ENCODE measurements at regions not wholly inside any gene's neighbourhood (a gene's known extent, or its start where the extent isn't known, plus 50 kb on each side); places are given as distances from the start of the nearest gene placed in this dataset.

DNA sequence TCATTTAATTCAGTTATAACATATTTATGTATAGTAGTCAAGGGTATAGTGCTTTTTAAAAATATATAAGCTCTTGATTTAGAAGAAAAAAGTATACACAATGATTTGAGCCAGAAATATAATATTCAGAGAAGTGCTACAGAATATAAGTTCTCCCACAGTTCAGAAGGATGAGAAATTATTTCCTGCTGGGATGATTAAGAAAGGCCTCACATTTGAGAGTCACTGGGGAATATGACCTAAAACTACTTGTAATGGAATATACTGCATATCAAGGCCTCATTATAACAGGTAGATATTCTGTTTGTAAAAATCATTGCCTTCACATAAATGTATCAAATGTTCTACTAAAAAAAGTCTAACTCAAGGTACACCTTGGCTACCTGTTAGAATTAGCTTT, 203.5 kb downstream of the MBD2 start:
- DNase-seq (ENCODE audit: low read depth in 2 of 2), result no peak

DNA sequence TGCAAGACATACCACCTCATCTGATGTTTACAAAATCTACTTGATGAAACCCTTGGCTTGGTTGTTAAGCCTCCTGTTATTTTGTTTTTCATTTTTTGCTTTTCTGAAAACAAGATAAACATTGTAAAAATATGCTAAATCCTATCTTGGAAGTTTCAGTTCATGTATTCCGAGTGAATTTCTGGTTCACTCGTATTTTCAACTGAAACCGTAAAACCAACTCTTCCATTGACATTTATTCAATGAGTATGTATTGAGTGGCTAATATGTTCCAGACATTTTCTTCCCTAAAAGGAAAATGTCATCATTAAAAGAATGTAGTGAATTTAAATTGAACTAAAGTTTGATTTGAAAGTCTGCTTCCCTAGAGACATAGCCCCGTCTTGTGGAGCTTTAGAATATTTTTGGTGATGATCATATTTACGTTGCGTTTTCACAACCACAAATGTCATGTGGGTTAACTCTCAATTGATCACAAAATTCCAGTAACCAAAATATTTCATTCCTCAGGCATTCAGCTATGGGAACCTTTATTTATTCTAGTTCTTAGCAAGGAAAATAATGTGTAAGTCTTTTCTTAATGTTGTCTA, 204.2 kb downstream of the MBD2 start:
- DNase-seq (ENCODE audit: low read depth in 2 of 2), result no peak

DNA sequence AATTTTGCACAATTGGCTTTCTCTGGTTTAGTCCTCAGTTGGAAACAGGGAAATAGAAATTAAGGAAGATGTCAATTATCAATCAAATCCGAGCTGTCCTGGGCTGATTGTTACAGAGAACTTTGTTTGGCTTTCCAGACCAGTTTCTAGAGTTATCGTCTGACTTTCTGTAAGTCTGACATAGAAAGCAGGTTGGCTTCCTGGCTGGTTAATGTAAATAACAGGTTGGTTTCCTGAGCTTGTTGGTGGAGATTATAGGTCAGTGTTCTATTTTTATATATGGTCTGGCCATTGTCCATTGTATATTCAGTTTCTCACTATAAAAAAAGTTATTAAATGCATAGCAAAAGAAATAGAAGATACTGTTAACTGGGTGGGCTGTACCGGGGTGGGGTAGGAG, 204.8 kb downstream of the MBD2 start:
- DNase-seq (ENCODE audit: low read depth in 2 of 2), result peak in 1 of 2 donors; percentile 25

GRCh38 chr18:54013452-54013851, 211.0 kb downstream of the MBD2 start:
- DNase-seq (ENCODE audit: low read depth in 2 of 2), result no peak

DNA sequence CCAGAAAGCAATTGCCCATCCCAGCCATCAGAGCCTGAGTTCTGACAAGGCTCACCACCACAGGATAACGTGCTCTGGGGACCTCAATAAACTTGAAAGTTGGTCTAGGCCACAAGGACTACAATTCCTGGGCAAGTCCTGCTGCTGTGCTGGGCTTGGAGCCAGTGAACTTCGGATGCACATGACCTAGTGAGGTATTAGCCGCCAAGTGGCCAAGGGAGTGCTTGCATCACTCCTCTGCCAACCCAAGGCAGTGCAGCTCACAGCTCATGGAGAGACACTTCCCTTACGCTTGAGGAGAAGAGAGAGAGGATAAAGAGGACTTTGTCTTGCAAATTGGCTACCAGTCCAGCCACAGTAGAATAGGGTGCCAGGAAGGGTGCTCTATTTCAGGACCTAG, 219.6 kb downstream of the MBD2 start:
- DNase-seq (ENCODE audit: low read depth in 2 of 2), result no peak

GRCh38 chr18:54003195-54003594, 221.3 kb downstream of the MBD2 start:
- no peak for DNase-seq (ENCODE audit: low read depth in 2 of 2)

DNA sequence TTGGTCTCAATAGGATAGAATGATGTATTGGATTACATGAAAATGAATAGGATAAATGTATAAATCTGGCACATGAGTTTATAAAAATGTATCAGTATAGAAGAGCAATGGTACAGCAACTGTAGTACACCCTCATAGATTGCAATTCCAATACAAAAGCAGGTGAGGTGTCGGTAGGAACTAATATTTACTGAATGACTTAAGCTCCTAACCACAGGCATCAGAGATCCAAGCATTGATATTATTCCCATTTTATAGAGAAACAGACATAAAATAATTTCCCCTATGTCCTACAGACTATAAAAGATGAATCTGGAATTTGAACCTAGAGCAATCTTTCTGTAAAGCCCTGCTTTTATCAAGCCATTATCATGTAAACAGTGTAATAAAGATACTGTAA, 227.4 kb downstream of the MBD2 start:
- DNase-seq (ENCODE audit: low read depth in 2 of 2), result no peak

GRCh38 chr18:53994016-53994415, 230.5 kb downstream of the MBD2 start:
- no peak for DNase-seq (ENCODE audit: low read depth in 2 of 2)

GRCh38 chr18:53991805-53992204, 232.7 kb downstream of the MBD2 start:
- DNase-seq (ENCODE audit: low read depth in 2 of 2), result no peak

DNA sequence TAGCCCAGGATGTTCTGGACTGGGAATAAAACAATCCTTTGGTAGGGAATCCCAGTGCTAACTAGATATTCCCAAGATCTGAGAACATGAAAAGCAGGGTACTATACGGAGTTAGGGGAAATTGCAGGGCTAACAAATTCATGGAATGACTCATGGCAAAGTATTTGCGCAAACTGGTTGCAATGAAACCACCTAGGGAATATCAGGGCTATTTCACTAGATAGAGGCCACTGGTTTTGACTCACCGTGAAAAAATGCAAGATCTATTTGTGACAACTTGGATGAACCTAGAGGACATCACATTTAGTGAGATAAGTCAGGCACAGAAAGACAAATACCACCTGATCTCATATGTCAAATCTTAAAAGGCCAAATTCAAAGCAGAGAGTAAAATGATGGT, 233.3 kb downstream of the MBD2 start:
- DNase-seq (ENCODE audit: low read depth in 2 of 2), result no peak

GRCh38 chr18:53990485-53990884, 234.0 kb downstream of the MBD2 start:
- no peak for DNase-seq (ENCODE audit: low read depth in 2 of 2)

DNA sequence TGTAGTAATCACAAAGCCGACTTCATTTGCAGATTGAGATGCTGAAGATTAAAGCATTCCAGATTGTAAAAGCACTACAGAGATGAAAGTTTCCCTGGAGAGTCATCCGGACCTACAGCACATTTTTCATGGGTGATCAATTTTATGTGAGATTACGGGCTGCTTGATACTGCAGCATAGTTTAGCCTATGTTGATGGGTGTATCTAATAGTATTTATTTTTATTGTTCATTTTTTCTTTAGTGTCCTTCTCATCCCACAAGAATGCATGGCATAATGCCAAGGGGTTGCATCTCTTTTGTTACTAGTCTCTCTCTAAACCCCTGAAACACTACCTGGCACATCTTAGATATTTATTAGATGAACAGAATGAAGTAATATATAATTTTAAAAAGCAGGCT, 240.4 kb downstream of the MBD2 start:
- DNase-seq (ENCODE audit: low read depth in 2 of 2), result no peak

GRCh38 chr18:53971331-53971730, 253.1 kb downstream of the MBD2 start:
- DNase-seq (ENCODE audit: low read depth in 2 of 2), result no peak

- DNase-seq (ENCODE audit: low read depth in 2 of 2), result no peak
Observed at GRCh38 chr18:53952700-53953099, 271.8 kb downstream of the MBD2 start.

DNA sequence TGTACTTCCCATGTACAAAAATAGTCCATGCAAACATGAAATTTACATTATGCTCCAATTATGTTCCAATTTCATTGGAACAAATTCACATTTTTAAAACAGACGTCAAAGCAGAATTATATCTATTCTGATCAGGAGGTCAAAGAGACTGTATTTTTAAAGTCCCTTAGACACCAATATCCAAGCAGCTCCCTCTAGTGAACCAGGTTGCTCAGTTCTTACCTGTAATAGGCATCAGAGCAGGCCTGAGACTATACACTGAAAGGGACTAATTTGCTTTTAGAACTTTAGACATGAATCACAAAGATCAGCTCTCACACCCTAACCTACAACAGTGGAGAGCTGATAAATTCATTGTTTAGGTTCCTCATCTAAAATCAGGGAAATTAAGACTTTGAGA, 273.9 kb downstream of the MBD2 start:
- DNase-seq (ENCODE audit: low read depth in 2 of 2), result no peak

- no peak for DNase-seq (ENCODE audit: low read depth in 2 of 2)
Observed at GRCh38 chr18:53948991-53949390, 275.5 kb downstream of the MBD2 start.

GRCh38 chr18:53947092-53947640, 277.3 kb downstream of the MBD2 start:
- DNase-seq (ENCODE audit: low read depth in 2 of 2), result no peak

DNA sequence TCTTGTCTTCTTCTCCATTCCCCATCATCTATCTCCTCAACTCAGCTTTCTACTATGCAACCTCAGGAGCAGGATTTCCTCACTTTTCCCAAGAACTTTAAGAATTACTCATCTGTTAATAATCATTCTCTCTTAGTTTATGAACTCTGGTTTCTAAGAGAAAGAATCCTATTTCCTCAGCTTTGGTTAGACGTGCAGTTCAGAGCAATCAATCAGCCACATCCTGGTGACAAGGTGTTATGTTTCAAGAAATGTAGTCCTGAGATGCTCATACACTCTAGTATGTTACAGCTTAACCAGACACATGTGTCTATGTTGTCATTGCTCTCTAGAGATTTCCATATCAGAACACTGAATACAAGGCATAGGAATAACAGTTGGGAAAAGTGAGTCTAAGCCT, 277.9 kb downstream of the MBD2 start:
- DNase-seq (ENCODE audit: low read depth in 2 of 2), result no peak

DNA sequence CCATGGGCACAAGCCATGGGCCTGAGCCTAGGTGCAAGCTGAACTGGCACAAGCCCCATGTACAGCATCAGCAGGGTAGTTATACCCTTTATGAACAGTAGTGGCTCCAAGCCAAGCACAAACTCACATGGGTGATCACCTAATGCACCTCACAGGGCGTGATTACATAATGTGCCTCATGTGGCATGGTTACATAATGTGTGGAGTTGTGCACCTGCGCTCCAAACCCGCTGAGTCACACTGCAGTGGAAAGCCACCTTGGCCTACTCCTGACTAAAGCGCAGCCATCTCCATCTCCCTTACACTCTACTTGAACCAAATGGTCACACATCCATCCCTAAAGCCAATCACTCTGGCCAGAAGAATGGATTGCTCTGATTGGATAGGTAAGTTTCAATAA, 279.7 kb downstream of the MBD2 start:
- DNase-seq (ENCODE audit: low read depth in 2 of 2), result no peak

DNA sequence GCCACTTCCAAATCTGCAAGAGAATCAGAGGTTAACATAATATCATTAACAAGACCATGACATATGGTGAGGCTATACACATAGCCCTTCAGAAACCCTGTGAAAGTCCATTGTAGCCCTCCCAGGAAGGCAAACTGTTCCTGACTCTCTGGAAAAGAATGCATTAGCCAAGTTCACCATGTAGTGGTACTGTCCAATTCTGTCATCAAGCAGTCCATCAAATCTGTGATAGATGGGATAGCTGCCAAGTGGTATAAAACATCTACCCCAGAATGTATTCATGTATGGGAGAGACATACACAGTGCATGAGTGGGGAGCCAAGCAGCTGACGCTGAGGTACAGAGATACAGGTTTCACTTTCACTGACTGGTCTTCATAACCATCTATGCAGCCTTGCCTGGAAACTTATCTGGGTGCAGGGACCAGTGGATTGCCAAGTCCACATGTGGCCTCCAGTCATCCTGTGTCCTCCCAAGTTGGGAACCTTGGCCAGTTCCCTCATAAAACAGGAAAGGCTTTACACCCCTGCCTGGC, 281.1 kb downstream of the MBD2 start:
- no peak for DNase-seq (ENCODE audit: low read depth in 2 of 2)

DNA sequence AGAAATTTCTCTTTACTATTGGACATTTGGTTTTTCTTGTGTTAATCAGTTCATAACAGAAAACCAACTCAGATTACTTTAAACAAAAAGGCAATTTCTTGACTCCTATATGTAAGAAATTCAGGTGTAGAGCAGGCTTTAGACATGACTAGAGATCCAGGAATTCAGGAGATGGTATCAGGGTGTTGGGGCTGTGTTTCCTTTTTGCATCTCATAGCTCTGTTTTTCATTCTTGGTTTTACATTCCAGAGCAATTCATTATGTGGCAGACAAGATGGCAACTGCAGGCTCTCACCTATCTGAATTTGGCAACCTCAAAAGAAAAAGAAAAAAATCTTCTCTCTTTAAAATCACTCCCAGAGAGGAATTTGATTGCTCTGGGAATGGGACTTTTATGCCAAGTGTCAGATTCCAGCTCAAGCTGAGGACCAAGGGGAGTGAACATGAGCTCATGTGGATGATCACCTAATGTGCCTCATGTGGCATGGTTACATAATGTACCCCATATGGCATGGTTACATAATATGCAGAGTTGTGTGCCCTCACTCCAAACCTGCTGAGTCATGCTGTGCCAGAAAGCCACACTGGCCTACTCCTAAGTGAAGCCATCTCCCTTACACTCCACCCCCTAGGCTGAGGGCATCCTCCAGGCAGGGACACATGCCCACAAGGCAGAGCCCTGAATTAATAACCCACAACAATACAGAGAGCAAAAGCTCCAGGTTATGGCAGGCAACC, 282.7 kb downstream of the MBD2 start:
- DNase-seq (ENCODE audit: low read depth in 2 of 2), result no peak

DNA sequence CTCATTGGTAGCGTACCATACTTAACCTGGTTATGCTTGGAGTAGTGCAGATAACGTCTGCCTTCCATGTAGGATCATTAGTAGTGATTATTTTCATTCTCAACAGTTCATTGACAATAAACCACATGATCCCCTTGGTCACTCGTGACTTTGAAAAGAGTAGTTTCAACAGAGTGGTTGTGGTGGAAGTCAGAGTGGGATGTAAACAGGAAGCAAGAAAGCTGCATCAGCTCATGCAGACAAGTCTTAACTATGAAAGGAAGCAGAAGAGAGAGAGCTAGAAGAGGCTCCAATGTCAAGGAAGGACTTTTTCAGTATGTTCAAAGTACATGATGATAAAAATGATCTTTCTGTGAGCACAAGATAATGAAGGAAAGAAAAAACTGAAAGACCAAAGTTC, 287.4 kb downstream of the MBD2 start:
- no peak for DNase-seq (ENCODE audit: low read depth in 2 of 2)

GRCh38 chr18:53935803-53936202, 288.7 kb downstream of the MBD2 start:
- no peak for DNase-seq (ENCODE audit: low read depth in 2 of 2)

Measured in dermis microvascular lymphatic vessel endothelial cell (primary cell).